HL-60 (cell line): ENCODE measurements at regions not wholly inside any gene's neighbourhood (a gene's known extent, or its start where the extent isn't known, plus 50 kb on each side); places are given as distances from the start of the nearest gene placed in this dataset.

Source experiments
- DNase-seq, 2 experiments: peaks; one replicate each; pipeline ENCODE4 v3.0.0-alpha.2; 2010 to 2020; ENCODE audit warnings: low read depth in 1 of 2, low spot score in 1 of 2
- H3K27ac ChIP-seq: fragments of 250-450 bp; sonication (Bioruptor Pico); replicated peaks from 2 replicates; pipeline ENCODE4 v1.5.1; 2020; ENCODE audit warnings: mild to moderate bottlenecking, moderate library complexity
- H3K27me3 ChIP-seq: fragments of 250-450 bp; sonication (Bioruptor Pico); 2 replicates; pipeline ENCODE4 v1.5.1; 2021; ENCODE audit warnings: mild to moderate bottlenecking, moderate library complexity; ENCODE audit not compliant: insufficient read depth, poor library complexity, severe bottlenecking
- H3K4me3 ChIP-seq: replicated peaks from 2 replicates; pipeline ENCODE4 v1.5.1; 2011; ENCODE audit warnings: mild to moderate bottlenecking, control low read depth, low read length; ENCODE audit not compliant: insufficient read depth
- CTCF ChIP-seq: IDR thresholded peaks from one replicate; pipeline ENCODE4 v1.5.1; 2011; ENCODE audit warnings: low read length, control low read depth, inconsistent platforms; ENCODE audit not compliant: insufficient read depth
- GABPA ChIP-seq: IDR thresholded peaks from 2 replicates; pipeline ENCODE4 v1.6.1; 2012; ENCODE audit warnings: low read depth
- POLR2AphosphoS5 ChIP-seq: IDR thresholded peaks from 2 replicates; pipeline ENCODE4 v1.6.1; 2012; ENCODE audit warnings: low read depth
- REST ChIP-seq: IDR thresholded peaks from 2 replicates; pipeline ENCODE4 v1.6.1; 2012; ENCODE audit warnings: low read depth; ENCODE audit not compliant: insufficient replicate concordance
- SPI1 ChIP-seq: IDR thresholded peaks from 2 replicates; pipeline ENCODE4 v1.6.1; 2012; ENCODE audit warnings: low read depth, mild to moderate bottlenecking, borderline replicate concordance

DNA sequence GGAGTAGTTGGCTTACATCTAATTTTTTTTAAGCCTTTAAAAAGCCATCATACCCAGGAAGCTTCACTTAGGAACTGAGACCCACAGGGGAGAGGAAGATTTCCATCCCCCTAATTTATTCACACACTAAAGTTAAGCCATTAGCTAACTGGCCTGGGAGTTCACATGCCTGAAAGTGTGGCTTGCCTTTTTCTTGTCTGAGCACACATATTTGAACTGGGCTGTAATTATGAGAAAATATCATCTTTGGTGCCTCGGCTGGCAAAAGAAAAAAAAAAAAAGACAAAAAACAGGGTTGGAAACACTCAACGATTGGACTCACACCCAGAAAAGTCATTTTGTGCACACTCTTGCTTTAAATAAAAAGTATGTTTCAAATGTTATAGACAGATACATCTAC, 847.3 kb downstream of the MAT2B start:
- Histone ChIP-seq H3K27ac (no peak overlapping the region), H3K4me3 (no peak overlapping the region), H3K27me3 (no peaks in the 10 kb centered on the region)
- TF ChIP-seq GABPA (no peak), POLR2AphosphoS5 (no peak), SPI1 (no peak), REST (no peak), CTCF (no peak)
- DNase-seq: no peak

DNA sequence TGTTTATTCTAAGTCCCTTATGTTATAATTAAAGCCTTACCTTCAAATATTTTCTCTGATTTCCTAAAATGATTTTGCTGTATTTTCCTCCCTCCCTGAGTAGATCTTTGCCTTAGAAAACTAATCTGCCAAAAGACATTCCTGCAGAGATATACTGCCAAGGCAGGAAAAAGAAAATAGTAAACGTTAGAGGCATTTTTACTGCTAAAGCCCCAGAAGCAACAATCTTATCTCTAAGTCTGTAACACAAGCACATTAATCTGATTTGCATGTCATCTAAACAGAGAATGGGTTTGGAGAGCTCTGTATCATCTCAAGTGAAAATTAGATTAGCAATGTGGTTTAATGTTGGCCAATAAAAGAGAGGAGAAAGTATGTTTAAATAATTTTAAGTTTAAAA, 847.7 kb downstream of the MAT2B start:
- no peak for DNase-seq
- no peaks in the 10 kb centered on the region for H3K27me3 ChIP-seq
- TF ChIP-seq REST: no peak
- no peak for TF ChIP-seq CTCF
- TF ChIP-seq POLR2AphosphoS5: no peak
- no peak for TF ChIP-seq GABPA
- no peak for TF ChIP-seq SPI1
- H3K27ac ChIP-seq: no peak overlapping the region
- no peak overlapping the region for H3K4me3 ChIP-seq

DNA sequence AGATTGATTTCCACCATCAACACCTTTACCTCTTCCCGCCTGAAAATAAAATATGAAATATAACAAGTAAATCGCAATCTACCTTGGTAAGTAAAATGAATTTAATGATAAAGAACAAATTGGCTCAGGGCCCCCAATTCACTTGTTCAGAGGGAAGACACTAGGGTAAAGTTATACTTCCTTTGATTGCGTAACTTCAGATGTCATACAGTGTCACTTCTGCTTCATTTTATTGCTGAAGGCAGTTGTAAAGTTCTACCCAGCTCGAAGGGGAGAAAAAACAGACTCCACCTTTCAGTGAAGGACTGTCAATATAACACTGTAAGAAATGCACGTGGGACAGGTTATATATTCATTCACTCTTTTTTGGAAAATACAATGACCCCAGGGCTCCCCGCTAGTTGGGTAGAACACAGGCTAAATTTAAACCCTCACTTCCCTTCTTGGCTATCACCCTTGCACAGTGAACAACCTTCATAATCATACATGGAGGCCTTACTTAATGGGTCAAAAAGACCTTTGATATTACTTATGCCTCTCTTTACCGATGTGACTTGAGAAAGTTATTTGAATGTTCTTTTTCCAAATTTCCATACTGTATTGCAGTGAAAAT, 848.8 kb downstream of the MAT2B start:
- no peaks in the 10 kb centered on the region for H3K27me3 ChIP-seq
- TF ChIP-seq REST (no peak), POLR2AphosphoS5 (no peak), CTCF (no peak), GABPA (no peak), SPI1 (no peak)
- DNase-seq: peak in 1 of 2 experiments; percentile 3
- no peak overlapping the region for H3K4me3 ChIP-seq
- H3K27ac ChIP-seq: no peak overlapping the region
